Heart left ventricle (tissue), 13 donors: ENCODE measurements at regions not wholly inside any gene's neighbourhood (a gene's known extent, or its start where the extent isn't known, plus 50 kb on each side); places are given as distances from the start of the nearest gene placed in this dataset.

Source experiments
- CTCF ChIP-seq, 12 donors: fragments of 200-600 bp; sonication (generic) in 4 of 12; IDR thresholded peaks; one replicate each; pipeline versions ENCODE4 v1.5.0 to v1.8.0; 2018 to 2022; ENCODE audit warnings: antibody characterized with exemption in 12 of 12, mild to moderate bottlenecking in 5 of 12
- POLR2A ChIP-seq, 2 donors: fragments of 450-650 bp; IDR thresholded peaks; one replicate each; pipeline ENCODE4 v1.6.1; 2017; ENCODE audit warnings: antibody characterized with exemption in 2 of 2, mild to moderate bottlenecking in 2 of 2, moderate library complexity in 2 of 2
- donor health status: ischemic (EF 13 %, LVEDD 7.1; RV severe dilation, severe dysfunction).
- donor health status: DM: no; HTN: yes; CAD: no.
- donor health status: DM: no; HTN: no; CAD: no.
- donor health status: ischemic (EF 25% LVEDD 6.9; RV normal size, moderate dysfunction).
- donor health status: ischemic (EF 25% LVEDD 5.7; RV mildly dilated, moderate dysfunction).
- donor health status: ischemic (EF 35%, LVEDD 5.7; RV mildly dilated, moderate dysfunction).
- donor health status: nonischemic (EF 11% LVEDD 7.7; RV severe dilation, severe dysfunction).
- donor health status: DM: yes; HTN: yes; CAD: no.
- donor health status: PGD.
- donor health status: ischemic (EF 29% LVEDD 5.4; RV normal size, mild dysfunction).
- donor health status: nonischemic (EF 23%, LVEDD 6.1; RV moderate dilation, normal function).

- TF ChIP-seq POLR2A (IDR thresholded peaks at IDR 0.05) = no peak
- TF ChIP-seq CTCF (IDR thresholded peaks at IDR 0.05) = no peak
Measured at GRCh38 chr6:113281431-113281830, 575.7 kb upstream of the MARCKS start.
